ENCODE measurements at regions not wholly inside any gene's neighbourhood (a gene's known extent, or its start where the extent isn't known, plus 50 kb on each side); places are given as distances from the start of the nearest gene placed in this dataset.

DNA sequence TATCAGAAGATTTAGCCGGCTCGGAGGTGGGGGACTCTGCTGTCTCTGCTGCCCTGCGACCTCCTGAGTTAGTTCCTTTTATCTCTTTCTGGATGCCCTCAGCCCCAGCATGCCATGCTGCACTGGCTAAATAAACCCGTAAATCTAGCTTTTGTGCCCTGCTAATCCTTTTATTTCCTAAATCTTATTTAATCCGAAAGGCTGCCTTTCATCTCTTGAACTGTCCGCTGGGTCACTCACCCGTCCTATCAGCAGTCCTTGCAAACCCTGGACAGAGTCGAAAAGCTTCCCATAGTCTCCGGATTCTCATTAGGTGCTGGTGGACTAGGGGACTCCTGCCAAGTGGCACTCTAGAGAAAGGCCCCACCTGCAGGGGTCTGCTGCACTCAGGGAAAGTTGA, 122.0 kb upstream of the APCDD1 start:
- Histone ChIP-seq H3K27ac (ENCODE audit: low read depth, low read length) (no peak overlapping the region), H3K4me1 (ENCODE audit: insufficient read depth, low read length) (no peaks in the 10 kb centered on the region), H3K9me3 (ENCODE audit: low read depth, low read length) (no peaks in the 10 kb centered on the region), H3K36me3 (ENCODE audit: insufficient read depth, low read length) (no peaks in the 10 kb centered on the region), H3K79me2 (ENCODE audit: insufficient read depth, low read length) (no peaks in the 10 kb centered on the region), H3K4me3 (ENCODE audit: insufficient read depth, low read length) (no peak overlapping the region), H3K27me3 (ENCODE audit: insufficient read depth, low read length) (no peaks in the 10 kb centered on the region), H4K20me1 (ENCODE audit: insufficient read depth, low read length) (no peaks in the 10 kb centered on the region), H2AFZ (ENCODE audit: low read length) (no peak overlapping the region), H3K4me2 (ENCODE audit: insufficient read depth, low read length) (no peak overlapping the region)
- DNase-seq (ENCODE audit: insufficient read length, low spot score, missing footprints), result no peak
- TF ChIP-seq, protein P1, sequence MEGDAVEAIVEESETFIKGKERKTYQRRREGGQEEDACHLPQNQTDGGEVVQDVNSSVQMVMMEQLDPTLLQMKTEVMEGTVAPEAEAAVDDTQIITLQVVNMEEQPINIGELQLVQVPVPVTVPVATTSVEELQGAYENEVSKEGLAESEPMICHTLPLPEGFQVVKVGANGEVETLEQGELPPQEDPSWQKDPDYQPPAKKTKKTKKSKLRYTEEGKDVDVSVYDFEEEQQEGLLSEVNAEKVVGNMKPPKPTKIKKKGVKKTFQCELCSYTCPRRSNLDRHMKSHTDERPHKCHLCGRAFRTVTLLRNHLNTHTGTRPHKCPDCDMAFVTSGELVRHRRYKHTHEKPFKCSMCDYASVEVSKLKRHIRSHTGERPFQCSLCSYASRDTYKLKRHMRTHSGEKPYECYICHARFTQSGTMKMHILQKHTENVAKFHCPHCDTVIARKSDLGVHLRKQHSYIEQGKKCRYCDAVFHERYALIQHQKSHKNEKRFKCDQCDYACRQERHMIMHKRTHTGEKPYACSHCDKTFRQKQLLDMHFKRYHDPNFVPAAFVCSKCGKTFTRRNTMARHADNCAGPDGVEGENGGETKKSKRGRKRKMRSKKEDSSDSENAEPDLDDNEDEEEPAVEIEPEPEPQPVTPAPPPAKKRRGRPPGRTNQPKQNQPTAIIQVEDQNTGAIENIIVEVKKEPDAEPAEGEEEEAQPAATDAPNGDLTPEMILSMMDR (IDR thresholded peaks at IDR 0.05; ENCODE audit: extremely low read depth, low read depth, low read length), result no peak

DNA sequence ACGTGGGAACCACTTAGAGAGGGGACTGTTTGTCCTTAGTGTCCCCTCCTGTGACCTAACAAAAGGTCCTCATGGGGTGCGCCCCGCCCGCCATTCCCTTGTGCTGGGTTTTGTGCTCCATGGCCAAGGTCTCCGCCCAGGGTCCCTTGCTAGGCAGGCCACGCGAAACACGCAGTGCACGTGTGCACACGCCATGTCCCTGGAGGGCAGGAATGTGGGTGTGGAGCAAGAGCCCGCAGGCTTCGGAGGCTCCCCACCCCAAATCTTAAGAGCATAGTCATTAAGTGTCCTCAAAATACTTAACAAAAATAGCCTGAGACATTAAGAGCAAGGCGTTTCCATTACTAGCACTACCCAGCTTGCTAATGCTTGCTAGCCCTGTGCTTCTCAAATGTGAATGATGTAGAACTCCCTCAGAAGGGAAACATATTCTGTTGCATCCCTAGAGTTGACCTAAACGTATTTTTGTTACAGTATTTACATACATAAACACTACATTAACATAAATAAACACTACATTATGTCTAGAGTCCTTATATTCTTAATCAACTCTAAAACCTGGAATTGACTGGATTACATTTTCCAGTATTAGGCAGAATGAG, 117.6 kb upstream of the APCDD1 start:
- H4K20me1 ChIP-seq (ENCODE audit: insufficient read depth, low read length), result no peaks in the 10 kb centered on the region
- H3K27me3 ChIP-seq (ENCODE audit: insufficient read depth, low read length), result no peaks in the 10 kb centered on the region
- no peak overlapping the region for H3K4me2 ChIP-seq (ENCODE audit: insufficient read depth, low read length)
- H3K9me3 ChIP-seq (ENCODE audit: low read depth, low read length), result no peaks in the 10 kb centered on the region
- no peaks in the 10 kb centered on the region for H3K79me2 ChIP-seq (ENCODE audit: insufficient read depth, low read length)
- no peak overlapping the region for H3K27ac ChIP-seq (ENCODE audit: low read depth, low read length)
- no peak for DNase-seq (ENCODE audit: insufficient read length, low spot score, missing footprints)
- H3K4me1 ChIP-seq (ENCODE audit: insufficient read depth, low read length), result no peaks in the 10 kb centered on the region
- TF ChIP-seq, protein P1 (IDR thresholded peaks at IDR 0.05; ENCODE audit: extremely low read depth, low read depth, low read length), result no peak
- no peak overlapping the region for H3K4me3 ChIP-seq (ENCODE audit: insufficient read depth, low read length)
- no peaks in the 10 kb centered on the region for H3K36me3 ChIP-seq (ENCODE audit: insufficient read depth, low read length)
- H2AFZ ChIP-seq (ENCODE audit: low read length), result no peak overlapping the region

DNA sequence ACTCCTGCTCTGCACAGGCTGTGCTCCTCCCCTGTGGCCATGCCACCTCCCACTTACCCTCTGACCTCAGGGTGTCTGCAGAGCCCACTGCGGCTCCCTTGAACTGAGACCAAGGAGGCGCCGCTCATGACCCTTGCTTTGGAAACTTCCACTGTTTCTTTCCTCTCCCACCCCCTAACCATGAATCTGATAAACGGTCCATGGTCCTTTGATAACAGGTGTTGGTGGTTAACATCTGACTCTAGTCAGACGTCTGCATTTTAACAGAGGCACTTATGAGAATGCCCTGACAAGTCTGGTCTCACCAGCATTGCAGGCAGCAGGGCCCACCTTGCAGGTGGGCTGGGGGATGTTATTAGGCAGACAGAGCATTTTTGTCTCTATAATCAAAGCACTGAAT, 113.6 kb upstream of the APCDD1 start:
- Histone ChIP-seq H3K79me2 (ENCODE audit: insufficient read depth, low read length) (no peaks in the 10 kb centered on the region), H3K27me3 (ENCODE audit: insufficient read depth, low read length) (no peaks in the 10 kb centered on the region), H2AFZ (ENCODE audit: low read length) (no peak overlapping the region), H3K4me3 (ENCODE audit: insufficient read depth, low read length) (no peak overlapping the region), H3K27ac (ENCODE audit: low read depth, low read length) (no peak overlapping the region), H3K4me2 (ENCODE audit: insufficient read depth, low read length) (no peak overlapping the region), H3K36me3 (ENCODE audit: insufficient read depth, low read length) (no peaks in the 10 kb centered on the region), H4K20me1 (ENCODE audit: insufficient read depth, low read length) (no peaks in the 10 kb centered on the region), H3K9me3 (ENCODE audit: low read depth, low read length) (no peaks in the 10 kb centered on the region), H3K4me1 (ENCODE audit: insufficient read depth, low read length) (no peaks in the 10 kb centered on the region)
- TF ChIP-seq, protein P1 (IDR thresholded peaks at IDR 0.05; ENCODE audit: extremely low read depth, low read depth, low read length), result no peak
- DNase-seq (ENCODE audit: insufficient read length, low spot score, missing footprints), result no peak

DNA sequence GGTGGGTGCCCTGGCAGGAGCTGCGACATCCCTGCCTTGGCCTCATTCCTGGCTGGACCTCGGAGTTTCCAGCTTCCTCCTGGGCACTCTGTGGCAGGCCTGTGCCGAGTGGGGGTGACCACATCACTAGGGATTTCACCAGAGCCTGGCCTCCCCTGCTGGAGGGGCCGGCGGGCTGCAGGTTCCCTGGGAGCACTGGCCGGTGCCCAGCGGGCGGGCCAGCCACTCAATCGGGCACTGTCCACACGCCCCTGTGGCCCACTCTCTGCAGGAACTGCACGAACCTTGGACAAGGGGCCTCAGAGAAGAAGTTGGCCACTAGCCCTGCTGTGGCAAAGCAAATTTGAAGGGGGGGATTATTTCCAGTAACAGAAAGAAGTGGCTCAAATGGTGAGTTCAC, 110.7 kb upstream of the APCDD1 start:
- TF ChIP-seq, protein P1 (IDR thresholded peaks at IDR 0.05; ENCODE audit: extremely low read depth, low read depth, low read length), result no peak

More for the DNA sequence above, 110.7 kb upstream of the APCDD1 start:
- Histone ChIP-seq H3K36me3 (ENCODE audit: insufficient read depth, low read length) (no peaks in the 10 kb centered on the region), H3K4me3 (ENCODE audit: insufficient read depth, low read length) (no peak overlapping the region), H3K27ac (ENCODE audit: low read depth, low read length) (no peak overlapping the region), H2AFZ (ENCODE audit: low read length) (no peak overlapping the region), H3K4me2 (ENCODE audit: insufficient read depth, low read length) (no peak overlapping the region), H3K9me3 (ENCODE audit: low read depth, low read length) (no peaks in the 10 kb centered on the region), H3K27me3 (ENCODE audit: insufficient read depth, low read length) (no peaks in the 10 kb centered on the region), H3K79me2 (ENCODE audit: insufficient read depth, low read length) (no peaks in the 10 kb centered on the region), H3K4me1 (ENCODE audit: insufficient read depth, low read length) (no peaks in the 10 kb centered on the region), H4K20me1 (ENCODE audit: insufficient read depth, low read length) (no peaks in the 10 kb centered on the region)
- no peak for DNase-seq (ENCODE audit: insufficient read length, low spot score, missing footprints)

Measured in osteoblast (primary cell).